OCI-LY1 (cell line): ENCODE measurements at regions not wholly inside any gene's neighbourhood (a gene's known extent, or its start where the extent isn't known, plus 50 kb on each side); places are given as distances from the start of the nearest gene placed in this dataset.

Experiments
- EZH2 ChIP-seq: fragments of 200-600 bp; sonication (generic), shearing (Covaris generic); IDR thresholded peaks from 2 replicates; pipeline ENCODE4 v1.8.0; 2017; ENCODE audit warnings: borderline replicate concordance, mixed run types, mild to moderate bottlenecking, antibody characterized with exemption, low read length, moderate library complexity, mixed read lengths
- TF ChIP-seq, protein P1 (sequence below): fragments of 200-600 bp; sonication (generic), shearing (Covaris generic); IDR thresholded peaks from 2 replicates; pipeline ENCODE4 v1.5.1; 2017; ENCODE audit warnings: mild to moderate bottlenecking, antibody characterized with exemption, low read length, moderate library complexity, mixed read lengths

DNA sequence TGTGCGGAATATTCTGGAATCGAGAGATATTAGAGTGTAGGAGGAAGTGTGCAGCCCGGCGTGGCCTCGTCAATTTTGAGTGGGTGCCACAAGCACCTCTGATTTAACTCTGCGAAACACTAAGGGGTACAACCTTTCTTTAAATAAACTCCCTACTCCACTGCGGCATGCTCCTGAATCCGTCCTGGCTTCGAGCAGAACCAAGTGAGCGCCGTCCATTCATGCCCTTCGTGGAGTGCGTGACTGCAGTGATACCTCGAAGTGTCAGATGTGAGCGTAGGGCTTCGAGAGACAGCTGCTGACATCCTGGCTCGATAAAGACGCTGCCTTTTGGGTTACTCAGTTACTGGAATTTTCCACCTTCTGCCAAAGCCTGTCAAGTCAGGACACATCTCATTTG lies 128.8 kb downstream of the FOXL1 start:
- TF ChIP-seq, protein P1, sequence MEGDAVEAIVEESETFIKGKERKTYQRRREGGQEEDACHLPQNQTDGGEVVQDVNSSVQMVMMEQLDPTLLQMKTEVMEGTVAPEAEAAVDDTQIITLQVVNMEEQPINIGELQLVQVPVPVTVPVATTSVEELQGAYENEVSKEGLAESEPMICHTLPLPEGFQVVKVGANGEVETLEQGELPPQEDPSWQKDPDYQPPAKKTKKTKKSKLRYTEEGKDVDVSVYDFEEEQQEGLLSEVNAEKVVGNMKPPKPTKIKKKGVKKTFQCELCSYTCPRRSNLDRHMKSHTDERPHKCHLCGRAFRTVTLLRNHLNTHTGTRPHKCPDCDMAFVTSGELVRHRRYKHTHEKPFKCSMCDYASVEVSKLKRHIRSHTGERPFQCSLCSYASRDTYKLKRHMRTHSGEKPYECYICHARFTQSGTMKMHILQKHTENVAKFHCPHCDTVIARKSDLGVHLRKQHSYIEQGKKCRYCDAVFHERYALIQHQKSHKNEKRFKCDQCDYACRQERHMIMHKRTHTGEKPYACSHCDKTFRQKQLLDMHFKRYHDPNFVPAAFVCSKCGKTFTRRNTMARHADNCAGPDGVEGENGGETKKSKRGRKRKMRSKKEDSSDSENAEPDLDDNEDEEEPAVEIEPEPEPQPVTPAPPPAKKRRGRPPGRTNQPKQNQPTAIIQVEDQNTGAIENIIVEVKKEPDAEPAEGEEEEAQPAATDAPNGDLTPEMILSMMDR, result no peak
- no peak for TF ChIP-seq EZH2
